ENCODE measurements at regions not wholly inside any gene's neighbourhood (a gene's known extent, or its start where the extent isn't known, plus 50 kb on each side); places are given as distances from the start of the nearest gene placed in this dataset.
"Not testable (repeated sequence)": the region's sequence is repeated elsewhere in the genome, so short reads cannot be mapped to it uniquely, and the experiment has no call there.

DNA sequence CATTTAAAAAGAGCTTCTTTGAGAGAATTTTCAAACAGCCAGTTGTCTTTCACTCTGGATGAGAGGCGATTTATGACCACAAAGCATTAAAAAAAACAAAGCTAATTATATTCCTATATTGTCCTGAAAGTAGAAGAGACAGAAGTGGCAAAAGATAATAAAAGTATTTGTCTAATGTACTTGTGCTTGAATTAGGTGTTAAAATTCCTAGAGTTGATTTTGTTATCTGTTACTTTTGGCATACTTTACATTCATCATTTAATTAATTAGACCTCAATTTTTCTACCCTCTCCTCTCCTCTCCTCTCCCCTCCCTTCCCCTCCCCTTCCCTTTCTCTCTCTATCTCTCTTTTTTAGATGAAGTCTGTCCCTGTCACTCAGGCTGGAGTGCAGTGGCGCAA is 635.1 kb upstream of the ZNF385D start:
- Histone ChIP-seq H3K36me3 (ENCODE audit: control insufficient read depth, insufficient read depth, low read length) (no peaks in the 10 kb centered on the region), H3K27ac (ENCODE audit: low read depth, low read length) (no peak overlapping the region), H3K4me1 (ENCODE audit: control insufficient read depth, insufficient read depth, low read length) (no peaks in the 10 kb centered on the region), H3K9me3 (ENCODE audit: control insufficient read depth, insufficient read depth, low read length) (no peaks in the 10 kb centered on the region), H3K4me3 (ENCODE audit: low read depth, low read length) (no peak overlapping the region), H3K27me3 (ENCODE audit: control insufficient read depth, insufficient read depth, low read length) (no peaks in the 10 kb centered on the region)
- 100% methylated on average over 1 of the region's 2 CpGs for WGBS (ENCODE audit: insufficient coverage)
- DNase-seq (ENCODE audit: low read depth in 4 of 6, low spot score in 6 of 6): no peak

GRCh38 chr3:22392286-22392685 is 641.3 kb upstream of the ZNF385D start:
- DNase-seq (ENCODE audit: low read depth in 4 of 6, low spot score in 6 of 6): no peak
- no peak overlapping the region for H3K27ac ChIP-seq (ENCODE audit: low read depth, low read length)
- no peaks in the 10 kb centered on the region for H3K9me3 ChIP-seq (ENCODE audit: control insufficient read depth, insufficient read depth, low read length)
- H3K36me3 ChIP-seq (ENCODE audit: control insufficient read depth, insufficient read depth, low read length): no peaks in the 10 kb centered on the region
- no peak overlapping the region for H3K4me3 ChIP-seq (ENCODE audit: low read depth, low read length)
- H3K4me1 ChIP-seq (ENCODE audit: control insufficient read depth, insufficient read depth, low read length): no peaks in the 10 kb centered on the region
- H3K27me3 ChIP-seq (ENCODE audit: control insufficient read depth, insufficient read depth, low read length): no peaks in the 10 kb centered on the region
- no CpG with 5 or more reads among the region's 2 CpGs for WGBS (ENCODE audit: insufficient coverage)

GRCh38 chr3:22392859-22393258 is 641.8 kb upstream of the ZNF385D start:
- Histone ChIP-seq H3K4me3 (ENCODE audit: low read depth, low read length) (no peak overlapping the region), H3K36me3 (ENCODE audit: control insufficient read depth, insufficient read depth, low read length) (no peaks in the 10 kb centered on the region), H3K4me1 (ENCODE audit: control insufficient read depth, insufficient read depth, low read length) (no peaks in the 10 kb centered on the region), H3K9me3 (ENCODE audit: control insufficient read depth, insufficient read depth, low read length) (no peaks in the 10 kb centered on the region), H3K27ac (ENCODE audit: low read depth, low read length) (no peak overlapping the region), H3K27me3 (ENCODE audit: control insufficient read depth, insufficient read depth, low read length) (no peaks in the 10 kb centered on the region)
- DNase-seq (ENCODE audit: low read depth in 4 of 6, low spot score in 6 of 6): no peak

- Histone ChIP-seq H3K4me1 (ENCODE audit: control insufficient read depth, insufficient read depth, low read length) (no peaks in the 10 kb centered on the region), H3K9me3 (ENCODE audit: control insufficient read depth, insufficient read depth, low read length) (no peaks in the 10 kb centered on the region), H3K27me3 (ENCODE audit: control insufficient read depth, insufficient read depth, low read length) (no peaks in the 10 kb centered on the region), H3K4me3 (ENCODE audit: low read depth, low read length) (no peak overlapping the region), H3K36me3 (ENCODE audit: control insufficient read depth, insufficient read depth, low read length) (no peaks in the 10 kb centered on the region), H3K27ac (ENCODE audit: low read depth, low read length) (no peak overlapping the region)
- WGBS (ENCODE audit: insufficient coverage): no CpG with 5 or more reads among the region's 4 CpGs
- no peak for DNase-seq (ENCODE audit: low read depth in 4 of 6, low spot score in 6 of 6)
Measured at GRCh38 chr3:22399566-22399965, 648.6 kb upstream of the ZNF385D start.

DNA sequence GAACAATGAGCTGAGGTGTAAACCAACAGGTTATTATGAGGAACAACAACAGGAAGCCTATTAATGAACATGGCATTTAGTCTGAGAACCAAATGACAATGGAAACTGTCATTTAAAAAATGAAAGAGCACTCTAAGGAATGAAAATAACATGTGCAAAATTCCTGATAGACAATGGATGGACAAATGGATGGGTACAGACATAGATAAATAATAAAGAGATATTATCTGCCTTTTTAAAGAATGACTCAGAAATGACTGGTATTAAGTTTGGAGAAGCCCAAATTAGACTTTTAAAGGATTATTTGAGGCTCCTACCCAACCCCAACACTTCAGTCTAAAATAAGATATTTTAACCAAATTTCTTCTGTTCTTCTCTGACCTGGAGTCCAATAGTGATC is 650.5 kb upstream of the ZNF385D start:
- Histone ChIP-seq H3K4me3 (ENCODE audit: low read depth, low read length) (no peak overlapping the region), H3K4me1 (ENCODE audit: control insufficient read depth, insufficient read depth, low read length) (no peaks in the 10 kb centered on the region), H3K27me3 (ENCODE audit: control insufficient read depth, insufficient read depth, low read length) (no peaks in the 10 kb centered on the region), H3K27ac (ENCODE audit: low read depth, low read length) (no peak overlapping the region), H3K9me3 (ENCODE audit: control insufficient read depth, insufficient read depth, low read length) (no peaks in the 10 kb centered on the region), H3K36me3 (ENCODE audit: control insufficient read depth, insufficient read depth, low read length) (no peaks in the 10 kb centered on the region)
- DNase-seq (ENCODE audit: low read depth in 4 of 6, low spot score in 6 of 6): no peak

GRCh38 chr3:22414239-22414638 is 663.2 kb upstream of the ZNF385D start:
- no CpG with 5 or more reads among the region's 3 CpGs for WGBS (ENCODE audit: insufficient coverage)
- no peak for DNase-seq (ENCODE audit: low read depth in 4 of 6, low spot score in 6 of 6)
- no peaks in the 10 kb centered on the region for H3K27me3 ChIP-seq (ENCODE audit: control insufficient read depth, insufficient read depth, low read length)
- H3K9me3 ChIP-seq (ENCODE audit: control insufficient read depth, insufficient read depth, low read length): no peaks in the 10 kb centered on the region
- H3K4me1 ChIP-seq (ENCODE audit: control insufficient read depth, insufficient read depth, low read length): no peaks in the 10 kb centered on the region
- no peak overlapping the region for H3K27ac ChIP-seq (ENCODE audit: low read depth, low read length)
- H3K36me3 ChIP-seq (ENCODE audit: control insufficient read depth, insufficient read depth, low read length): no peaks in the 10 kb centered on the region
- no peak overlapping the region for H3K4me3 ChIP-seq (ENCODE audit: low read depth, low read length)

- H3K27ac ChIP-seq (ENCODE audit: low read depth, low read length); H3K36me3 ChIP-seq (ENCODE audit: control insufficient read depth, insufficient read depth, low read length); H3K4me3 ChIP-seq (ENCODE audit: low read depth, low read length); H3K9me3 ChIP-seq (ENCODE audit: control insufficient read depth, insufficient read depth, low read length); DNase-seq (ENCODE audit: low read depth in 4 of 6, low spot score in 6 of 6); H3K27me3 ChIP-seq (ENCODE audit: control insufficient read depth, insufficient read depth, low read length); H3K4me1 ChIP-seq (ENCODE audit: control insufficient read depth, insufficient read depth, low read length): not testable (repeated sequence)
- 84% methylated on average over 19 of the region's 19 CpGs for WGBS (ENCODE audit: insufficient coverage)
Measured at GRCh38 chr3:22416838-22417446, 665.9 kb upstream of the ZNF385D start.

DNA sequence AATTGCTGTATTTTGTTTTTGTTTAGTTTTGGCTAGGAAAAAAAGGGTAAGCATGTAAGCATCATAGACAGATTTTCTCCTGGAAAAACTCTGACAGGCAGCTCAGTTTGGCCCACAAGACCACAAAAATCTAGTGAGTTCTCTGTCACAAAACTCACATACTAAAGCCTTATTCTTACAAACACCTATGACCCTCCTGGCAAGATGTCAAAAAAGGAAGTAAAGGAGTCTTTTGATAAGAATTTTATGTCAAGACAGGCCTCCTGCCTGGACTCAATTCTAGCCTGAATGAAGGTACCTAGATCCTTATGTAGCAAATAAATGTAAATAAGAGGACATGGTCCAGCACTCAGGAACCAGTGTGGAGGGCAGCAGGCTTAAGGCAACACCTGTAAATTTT is 668.3 kb upstream of the ZNF385D start:
- Histone ChIP-seq H3K4me3 (ENCODE audit: low read depth, low read length) (no peak overlapping the region), H3K9me3 (ENCODE audit: control insufficient read depth, insufficient read depth, low read length) (no peaks in the 10 kb centered on the region), H3K36me3 (ENCODE audit: control insufficient read depth, insufficient read depth, low read length) (no peaks in the 10 kb centered on the region), H3K27me3 (ENCODE audit: control insufficient read depth, insufficient read depth, low read length) (no peaks in the 10 kb centered on the region), H3K4me1 (ENCODE audit: control insufficient read depth, insufficient read depth, low read length) (no peaks in the 10 kb centered on the region), H3K27ac (ENCODE audit: low read depth, low read length) (no peak overlapping the region)
- no peak for DNase-seq (ENCODE audit: low read depth in 4 of 6, low spot score in 6 of 6)

DNA sequence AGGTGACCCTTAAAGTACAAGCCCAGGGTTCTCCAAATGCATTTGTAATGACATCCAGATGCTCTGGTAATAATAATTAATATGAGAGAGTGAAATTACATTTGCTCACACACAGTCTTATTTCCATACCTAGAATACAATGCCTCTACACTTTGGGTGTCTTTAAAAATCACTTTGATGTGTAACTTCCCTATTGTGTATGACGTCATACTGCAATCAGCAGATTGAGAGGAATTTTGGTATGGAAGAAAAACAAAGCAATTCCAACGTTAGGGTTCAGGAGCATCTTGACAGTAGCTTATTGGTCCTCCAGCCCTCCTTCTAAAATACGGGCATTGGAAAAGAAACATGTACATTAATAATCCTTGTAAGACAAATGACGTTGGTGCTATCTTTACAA is 670.6 kb upstream of the ZNF385D start:
- Histone ChIP-seq H3K36me3 (ENCODE audit: control insufficient read depth, insufficient read depth, low read length) (no peaks in the 10 kb centered on the region), H3K27me3 (ENCODE audit: control insufficient read depth, insufficient read depth, low read length) (no peaks in the 10 kb centered on the region), H3K9me3 (ENCODE audit: control insufficient read depth, insufficient read depth, low read length) (no peaks in the 10 kb centered on the region), H3K4me1 (ENCODE audit: control insufficient read depth, insufficient read depth, low read length) (no peaks in the 10 kb centered on the region), H3K4me3 (ENCODE audit: low read depth, low read length) (no peak overlapping the region), H3K27ac (ENCODE audit: low read depth, low read length) (no peak overlapping the region)
- DNase-seq (ENCODE audit: low read depth in 4 of 6, low spot score in 6 of 6): no peak
- no CpG with 5 or more reads among the region's 4 CpGs for WGBS (ENCODE audit: insufficient coverage)

DNA sequence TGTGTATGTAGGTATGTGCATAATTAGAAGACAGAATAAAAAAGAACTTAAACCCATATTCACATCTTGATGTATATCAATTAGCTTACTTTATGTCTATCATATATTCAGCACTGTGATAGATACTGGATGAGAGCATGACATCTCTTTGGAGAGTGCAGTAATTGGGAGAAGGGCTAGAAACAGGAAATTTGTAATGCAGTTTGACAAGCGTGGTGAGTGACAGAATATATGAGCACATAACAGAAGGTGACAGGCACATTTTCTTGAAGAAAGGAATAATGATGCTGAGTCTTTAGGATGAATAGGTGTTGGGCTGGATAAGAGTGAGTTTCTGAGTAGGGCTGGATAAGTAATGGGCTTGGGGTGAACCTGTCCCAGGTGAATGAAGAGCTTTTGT is 680.3 kb upstream of the ZNF385D start:
- no peak for DNase-seq (ENCODE audit: low read depth in 4 of 6, low spot score in 6 of 6)
- no peaks in the 10 kb centered on the region for H3K36me3 ChIP-seq (ENCODE audit: control insufficient read depth, insufficient read depth, low read length)
- no peak overlapping the region for H3K27ac ChIP-seq (ENCODE audit: low read depth, low read length)
- H3K4me1 ChIP-seq (ENCODE audit: control insufficient read depth, insufficient read depth, low read length): no peaks in the 10 kb centered on the region
- H3K9me3 ChIP-seq (ENCODE audit: control insufficient read depth, insufficient read depth, low read length): no peaks in the 10 kb centered on the region
- WGBS (ENCODE audit: insufficient coverage): 67% methylated on average over 1 of the region's 1 CpG
- H3K27me3 ChIP-seq (ENCODE audit: control insufficient read depth, insufficient read depth, low read length): no peaks in the 10 kb centered on the region
- H3K4me3 ChIP-seq (ENCODE audit: low read depth, low read length): no peak overlapping the region
